HG03045 (cell line): ENCODE measurements at regions not wholly inside any gene's neighbourhood (a gene's known extent, or its start where the extent isn't known, plus 50 kb on each side); places are given as distances from the start of the nearest gene placed in this dataset.
"Not testable (repeated sequence)": the region's sequence is repeated elsewhere in the genome, so short reads cannot be mapped to it uniquely, and the experiment has no call there.

Source experiments
- ATAC-seq: cut with Tn5 transposase; IDR thresholded peaks from one replicate; pipeline ENCODE4 v1.9.1; 2021; ENCODE audit warnings: mild to moderate bottlenecking, moderate library complexity; ENCODE audit not compliant: unreplicated experiment

DNA sequence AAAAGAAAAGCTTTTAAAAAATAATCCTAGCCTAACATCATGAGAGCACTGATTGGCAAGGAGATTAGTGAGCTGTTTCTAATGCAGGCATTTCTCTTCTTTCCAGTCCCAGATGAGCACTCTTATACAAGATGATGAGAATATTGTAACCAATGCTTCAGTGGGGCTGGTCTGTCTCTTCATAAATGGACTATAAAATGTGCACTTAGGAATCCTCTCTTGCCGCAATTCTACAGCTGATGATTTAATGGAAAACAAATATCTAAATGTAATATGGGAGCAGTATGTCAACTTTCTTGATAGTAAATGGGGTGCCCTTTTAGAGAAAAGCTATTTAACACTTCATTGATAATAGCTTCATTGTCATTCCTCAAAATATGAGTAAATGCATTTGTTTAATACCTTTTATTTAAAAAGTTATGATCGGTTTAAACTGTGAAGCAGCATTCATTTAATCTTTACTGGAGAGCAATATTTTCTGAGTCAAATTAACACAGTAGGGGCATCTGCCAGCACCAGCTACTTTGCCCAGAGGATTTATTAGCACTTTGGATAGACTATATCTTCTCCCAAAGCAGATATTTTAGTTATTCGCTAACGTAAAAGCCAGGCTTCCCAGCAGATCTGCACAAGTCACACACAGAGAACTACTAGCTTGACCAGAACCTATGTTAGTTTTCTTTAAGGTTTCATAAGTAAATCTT is 985.9 kb downstream of the DIPK2A start:
- no peak for ATAC-seq

GRCh38 chr3:144963810-144964209 is 992.2 kb downstream of the DIPK2A start:
- no peak for ATAC-seq

GRCh38 chr3:144966560-144966959 is 994.9 kb downstream of the DIPK2A start:
- no peak for ATAC-seq

DNA sequence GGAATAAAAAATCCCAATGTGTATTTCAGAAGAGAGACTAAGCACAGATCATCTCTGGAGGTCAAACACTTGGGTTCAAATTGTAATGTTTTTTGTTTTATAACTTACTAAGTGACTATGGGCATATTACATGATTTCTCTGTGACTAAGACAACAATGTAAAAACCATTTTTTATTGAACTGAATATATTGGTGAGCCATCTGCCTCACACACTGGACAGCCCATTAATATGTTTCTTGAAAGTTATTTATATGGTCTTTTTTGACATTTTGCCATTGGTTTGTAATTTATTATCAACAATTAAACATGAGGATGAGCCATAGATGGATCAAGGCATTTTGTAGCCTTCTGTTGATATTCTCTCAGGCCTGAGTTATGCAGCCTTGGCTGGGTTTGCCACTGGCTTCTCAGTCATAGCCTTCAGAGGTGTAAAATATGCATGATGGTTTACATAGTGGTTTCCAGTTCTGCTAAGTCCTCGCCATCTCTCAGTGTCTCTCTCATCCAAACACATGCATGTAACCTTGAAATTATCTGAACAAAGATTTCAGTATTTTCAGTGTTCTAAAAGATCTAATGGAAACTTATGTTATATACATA is 997.2 kb downstream of the DIPK2A start:
- no peak for ATAC-seq

DNA sequence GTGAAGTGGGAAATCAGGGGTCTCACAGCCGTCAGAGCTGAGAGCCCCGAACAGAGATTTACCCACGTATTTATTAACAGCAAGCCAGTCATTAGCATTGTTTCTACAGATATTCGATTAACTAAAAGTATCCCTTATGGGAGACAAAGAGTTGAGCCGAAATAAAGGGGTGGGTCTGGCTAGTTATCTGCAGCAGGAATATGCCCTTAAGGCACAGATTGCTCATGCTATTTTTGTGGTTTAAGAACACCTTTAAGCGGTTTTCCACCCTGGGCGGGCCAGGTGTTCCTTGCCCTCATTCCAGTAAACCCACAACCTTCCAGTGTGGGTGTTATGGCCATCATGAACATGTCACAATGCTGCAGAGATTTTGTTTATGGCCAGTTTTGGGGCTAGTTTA is 1012.9 kb downstream of the DIPK2A start:
- not testable (repeated sequence) for ATAC-seq

DNA sequence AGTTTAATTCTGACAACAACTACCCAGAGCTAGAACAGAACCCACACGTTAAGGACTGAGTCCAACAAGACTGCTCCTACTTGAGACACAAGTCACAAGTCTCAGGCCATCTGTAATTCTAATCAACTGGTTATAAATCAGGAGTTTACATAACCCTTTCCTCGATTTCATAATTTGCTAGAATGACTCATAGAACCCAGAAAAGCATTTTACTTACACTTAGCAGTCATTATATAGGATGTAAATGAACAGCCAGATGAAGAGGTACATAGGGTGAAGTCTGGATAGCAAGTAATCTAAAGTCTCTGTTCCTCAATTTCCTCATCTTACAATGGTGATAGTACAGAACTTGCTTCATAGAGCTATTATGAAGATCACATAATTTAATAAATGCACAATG is 1018.2 kb downstream of the DIPK2A start:
- no peak for ATAC-seq

GRCh38 chr3:144995856-144996255 is 1024.2 kb downstream of the DIPK2A start:
- ATAC-seq, result no peak

DNA sequence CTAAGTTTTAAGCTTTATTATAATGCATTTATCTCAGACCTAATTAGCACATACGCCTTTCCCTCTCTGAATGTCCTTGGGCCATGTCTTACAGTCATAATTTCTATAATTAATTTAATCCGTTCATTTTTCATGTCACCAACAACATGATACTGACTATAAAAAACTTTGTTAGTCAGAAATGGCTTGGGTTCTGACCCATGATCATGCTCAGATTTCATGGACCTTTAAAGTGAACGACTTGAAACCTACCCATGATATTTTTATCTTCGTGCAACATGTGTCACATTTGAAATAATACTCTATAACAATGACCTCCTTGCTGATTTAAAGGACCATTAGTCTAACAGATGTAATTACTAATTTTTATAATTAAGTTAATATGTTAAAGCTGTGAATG is 1033.8 kb downstream of the DIPK2A start:
- no peak for ATAC-seq

DNA sequence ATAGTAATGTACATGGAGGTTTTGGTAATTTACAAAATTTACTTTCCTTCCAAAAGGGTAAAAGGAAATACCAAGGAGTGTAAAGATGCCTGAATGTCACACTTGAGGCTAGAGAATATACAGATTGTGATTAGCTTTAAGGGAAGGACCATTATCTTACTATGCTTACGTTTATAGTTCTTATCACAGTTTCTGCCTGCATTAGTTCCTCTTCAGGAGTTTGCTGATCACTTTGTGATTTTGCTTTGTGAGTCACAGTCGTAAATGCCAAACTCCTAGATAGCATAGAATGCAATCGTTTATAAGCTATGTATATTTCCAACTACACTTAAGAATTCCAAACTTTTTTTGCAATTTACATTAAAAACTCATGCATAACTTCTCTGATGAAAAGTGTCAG is 1034.6 kb downstream of the DIPK2A start:
- no peak for ATAC-seq

- ATAC-seq, result no peak
Measured at GRCh38 chr3:145013931-145014330, 1042.3 kb downstream of the DIPK2A start.

DNA sequence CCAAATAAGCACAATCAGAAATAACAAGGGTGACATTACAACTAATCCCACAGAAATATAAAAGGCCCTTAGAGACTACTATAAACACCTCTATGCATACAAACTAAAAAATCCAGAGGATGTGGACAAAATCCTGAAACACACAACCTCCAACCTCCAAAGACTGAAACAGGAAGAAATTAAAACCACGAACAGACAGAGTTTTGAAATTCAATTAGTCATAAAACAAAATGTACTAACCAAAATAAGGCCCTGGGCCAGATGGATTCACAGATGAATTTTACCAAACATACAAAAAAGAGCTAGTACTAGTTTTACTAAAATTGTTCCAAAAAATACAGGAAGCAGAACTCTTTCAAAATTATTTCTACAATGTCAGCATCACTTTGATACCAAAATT is 1043.6 kb downstream of the DIPK2A start:
- no peak for ATAC-seq

DNA sequence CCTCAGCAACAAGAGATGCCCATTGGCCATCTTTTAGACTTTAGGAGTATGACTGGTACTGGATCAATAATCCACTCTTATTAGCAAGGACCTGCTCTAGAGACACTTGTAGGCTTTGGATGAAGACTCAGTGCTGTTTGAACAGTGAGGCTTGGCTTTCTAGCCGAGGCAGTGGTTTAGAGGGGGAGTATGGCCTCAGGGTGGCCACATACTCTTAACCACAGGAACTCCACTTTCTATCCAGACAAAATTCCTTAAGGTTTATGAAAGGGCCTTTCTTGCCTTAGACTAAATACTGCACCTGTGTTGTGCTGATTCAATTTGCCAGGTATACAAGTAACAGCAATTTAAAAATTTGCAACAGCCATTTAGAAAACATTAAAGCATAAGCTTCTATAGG is 1046.3 kb downstream of the DIPK2A start:
- no peak for ATAC-seq

DNA sequence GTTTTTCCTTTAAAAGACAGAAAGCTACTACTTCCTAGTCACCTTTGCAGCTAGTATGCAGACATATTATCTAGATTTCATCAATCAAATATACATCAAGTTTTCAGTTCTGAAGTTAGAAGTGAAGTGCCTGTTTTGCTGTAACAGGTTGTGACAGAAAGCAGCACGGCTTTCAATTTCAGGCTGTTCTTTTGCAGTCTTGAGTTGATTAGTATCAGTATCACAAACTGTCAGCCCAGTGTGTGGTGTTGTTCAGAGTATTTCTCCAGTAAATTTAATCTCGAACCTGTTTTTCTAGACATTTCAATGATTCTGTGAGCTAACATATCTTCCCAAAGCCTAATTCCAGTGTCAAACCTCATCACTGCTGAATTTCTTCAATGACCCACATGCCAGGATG is 1050.8 kb downstream of the DIPK2A start:
- no peak for ATAC-seq

DNA sequence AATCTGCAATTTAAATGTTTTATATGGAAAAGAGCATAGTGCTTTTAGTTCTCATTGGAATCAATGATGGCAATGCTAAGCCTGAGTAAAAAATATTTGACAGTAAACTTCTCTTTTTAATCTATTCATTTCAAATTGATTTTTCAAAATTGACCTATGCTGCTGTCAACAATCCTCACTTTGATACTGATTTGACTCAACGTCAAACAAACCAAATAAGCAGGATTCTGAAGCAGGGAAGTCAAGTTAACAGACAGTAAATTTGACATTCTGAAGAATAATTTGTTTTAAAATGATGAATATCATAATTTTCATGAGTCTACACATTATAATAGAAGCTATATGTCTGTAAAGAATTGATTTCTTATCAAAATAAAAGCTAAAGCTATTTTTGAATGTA is 1053.1 kb downstream of the DIPK2A start:
- no peak for ATAC-seq

DNA sequence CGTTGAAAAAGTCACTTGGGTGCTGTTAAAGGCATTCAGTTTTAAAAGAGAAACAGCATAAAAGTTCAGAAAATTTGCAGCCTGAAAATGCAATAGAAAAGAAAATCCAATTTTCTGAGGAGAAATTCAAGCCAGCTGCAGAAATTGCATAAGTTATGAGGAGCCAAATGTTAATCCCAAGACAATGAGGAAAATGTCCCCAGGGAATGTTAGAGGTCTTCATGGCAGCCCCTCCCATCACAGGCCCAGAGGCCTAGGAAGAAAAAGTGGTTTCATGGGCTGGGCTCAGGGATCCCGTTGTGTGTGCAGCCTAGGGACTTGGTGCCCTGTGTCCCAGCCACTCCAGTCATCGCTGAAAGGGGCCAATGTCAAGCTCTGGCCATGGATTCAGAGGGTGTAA is 1055.6 kb downstream of the DIPK2A start:
- ATAC-seq, result not testable (repeated sequence)

GRCh38 chr3:145032791-145033190 is 1061.2 kb downstream of the DIPK2A start:
- no peak for ATAC-seq

GRCh38 chr3:145035682-145036081 is 1064.1 kb downstream of the DIPK2A start:
- ATAC-seq, result no peak

DNA sequence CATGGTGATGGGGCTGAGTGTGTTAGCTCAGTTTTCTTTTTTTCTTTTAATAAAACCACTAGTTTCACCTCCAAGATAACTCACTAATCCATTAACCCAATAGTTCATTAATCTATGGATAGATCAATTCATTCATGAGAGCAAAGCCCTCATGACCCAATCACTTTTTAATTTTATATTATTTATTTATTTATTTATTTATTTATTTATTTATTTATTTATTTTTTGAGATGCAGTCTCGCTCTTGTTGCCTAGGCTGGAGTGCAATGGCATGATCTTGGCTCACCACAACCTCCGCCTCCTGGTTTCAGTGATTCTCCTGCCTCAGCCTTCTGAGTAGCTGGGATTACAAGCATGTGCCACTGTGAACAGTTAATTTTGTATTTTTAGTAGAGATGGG is 1082.4 kb downstream of the DIPK2A start:
- ATAC-seq, result not testable (repeated sequence)

- no peak for ATAC-seq
Measured at GRCh38 chr3:145055375-145056076, 1083.9 kb downstream of the DIPK2A start.

DNA sequence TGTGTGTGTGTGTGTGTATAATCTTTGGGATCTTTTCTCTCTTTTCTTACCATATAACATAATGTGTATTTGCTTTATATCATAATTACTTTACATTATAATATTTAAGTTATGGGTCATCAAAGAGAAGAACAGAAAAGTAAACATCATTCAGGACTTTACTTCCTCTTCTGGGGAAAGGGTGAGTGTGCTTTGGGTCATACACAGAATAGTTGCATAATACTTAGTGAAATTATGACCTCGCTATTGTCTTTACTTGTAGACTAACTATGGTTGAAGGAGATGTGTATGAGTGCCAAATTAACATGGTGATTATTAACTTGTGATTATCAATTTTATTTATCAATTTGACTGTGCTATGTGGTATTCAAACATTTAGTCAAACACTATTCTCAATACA is 1086.9 kb downstream of the DIPK2A start:
- ATAC-seq, result no peak

DNA sequence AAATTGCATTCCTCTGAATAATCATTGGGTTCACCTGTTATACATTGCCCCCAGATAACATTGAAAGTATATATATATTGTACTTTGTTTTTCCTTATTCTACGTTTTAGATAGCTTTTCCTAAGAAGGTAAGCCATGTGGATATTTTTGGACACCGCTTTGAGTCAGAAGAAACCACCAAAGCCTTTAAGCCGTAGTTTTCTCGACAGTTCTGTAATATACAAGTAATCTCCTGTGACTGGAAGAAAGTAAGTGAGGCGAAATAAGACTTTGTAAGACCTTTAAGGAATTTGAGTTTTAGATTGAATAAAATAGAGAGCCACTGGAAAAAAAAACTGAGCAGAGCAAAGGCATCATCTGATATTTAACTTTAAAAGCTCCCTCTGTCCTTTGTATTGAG is 1092.0 kb downstream of the DIPK2A start:
- ATAC-seq, result no peak

DNA sequence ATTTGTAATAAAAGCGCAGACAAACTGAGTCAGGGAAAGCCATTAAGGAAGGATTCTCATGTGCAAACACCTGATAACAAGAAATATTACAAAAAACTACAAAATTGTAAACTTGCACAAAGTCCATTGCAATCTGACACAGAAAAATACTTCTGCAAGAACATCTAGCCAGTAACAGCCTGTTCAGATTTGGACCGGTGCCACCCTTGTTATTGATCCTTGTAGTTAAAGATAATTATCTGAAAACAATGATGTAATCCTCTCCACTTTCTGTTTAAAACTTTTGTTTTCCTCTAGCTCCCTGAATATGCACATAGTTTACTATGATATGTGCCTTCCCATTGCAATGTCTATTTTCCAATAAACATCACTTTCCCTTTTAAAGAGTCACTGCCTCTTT is 1090.2 kb downstream of the PLOD2 start:
- ATAC-seq, result no peak
